ENCODE measurements at regions not wholly inside any gene's neighbourhood (a gene's known extent, or its start where the extent isn't known, plus 50 kb on each side); places are given as distances from the start of the nearest gene placed in this dataset.

DNA sequence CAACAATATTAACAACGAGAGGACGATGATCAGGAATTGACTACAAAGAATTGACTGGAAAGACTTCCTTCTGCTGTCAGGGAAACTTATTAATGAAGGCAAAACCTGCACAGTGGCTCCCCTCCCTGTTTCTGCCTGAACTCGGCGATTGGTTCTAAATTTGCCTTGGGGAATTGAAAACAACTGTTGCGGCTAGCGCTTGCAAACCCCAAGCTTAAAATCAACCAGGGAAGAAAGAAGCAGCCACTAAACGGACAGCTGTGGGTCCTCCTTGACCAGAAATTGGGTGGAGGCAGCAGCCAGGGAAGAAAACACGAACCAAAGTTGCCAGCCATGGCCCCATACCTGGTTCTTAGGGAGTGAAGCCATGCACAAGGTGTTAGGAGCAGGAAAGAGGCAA lies 383.5 kb upstream of the CADM1 start (continued):
- TF ChIP-seq, protein P1, sequence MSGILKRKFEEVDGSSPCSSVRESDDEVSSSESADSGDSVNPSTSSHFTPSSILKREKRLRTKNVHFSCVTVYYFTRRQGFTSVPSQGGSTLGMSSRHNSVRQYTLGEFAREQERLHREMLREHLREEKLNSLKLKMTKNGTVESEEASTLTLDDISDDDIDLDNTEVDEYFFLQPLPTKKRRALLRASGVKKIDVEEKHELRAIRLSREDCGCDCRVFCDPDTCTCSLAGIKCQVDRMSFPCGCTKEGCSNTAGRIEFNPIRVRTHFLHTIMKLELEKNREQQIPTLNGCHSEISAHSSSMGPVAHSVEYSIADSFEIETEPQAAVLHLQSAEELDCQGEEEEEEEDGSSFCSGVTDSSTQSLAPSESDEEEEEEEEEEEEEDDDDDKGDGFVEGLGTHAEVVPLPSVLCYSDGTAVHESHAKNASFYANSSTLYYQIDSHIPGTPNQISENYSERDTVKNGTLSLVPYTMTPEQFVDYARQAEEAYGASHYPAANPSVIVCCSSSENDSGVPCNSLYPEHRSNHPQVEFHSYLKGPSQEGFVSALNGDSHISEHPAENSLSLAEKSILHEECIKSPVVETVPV (CRISPR knock-in tag; IDR thresholded peaks at IDR 0.05): no peak

DNA sequence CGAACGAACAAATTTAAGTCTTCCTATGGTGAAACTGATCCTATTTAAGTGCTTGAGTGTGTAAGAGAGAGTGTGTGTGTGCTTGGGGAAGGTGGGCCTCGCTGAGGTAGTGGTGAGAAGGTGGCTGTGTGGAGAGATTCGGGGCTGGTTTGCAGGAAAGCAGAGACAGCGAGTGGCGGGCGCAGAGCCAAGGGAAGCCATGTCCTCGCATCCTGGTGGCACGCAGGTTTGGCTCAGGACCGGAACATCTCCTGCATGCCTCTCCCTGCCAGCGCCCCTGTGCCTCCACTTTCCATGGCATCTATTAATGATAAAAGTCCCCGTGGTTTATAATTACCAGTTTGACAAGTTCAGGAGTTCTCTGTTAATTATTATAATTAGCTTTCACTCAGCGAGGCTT lies 383.1 kb upstream of the CADM1 start:
- TF ChIP-seq, protein P2, sequence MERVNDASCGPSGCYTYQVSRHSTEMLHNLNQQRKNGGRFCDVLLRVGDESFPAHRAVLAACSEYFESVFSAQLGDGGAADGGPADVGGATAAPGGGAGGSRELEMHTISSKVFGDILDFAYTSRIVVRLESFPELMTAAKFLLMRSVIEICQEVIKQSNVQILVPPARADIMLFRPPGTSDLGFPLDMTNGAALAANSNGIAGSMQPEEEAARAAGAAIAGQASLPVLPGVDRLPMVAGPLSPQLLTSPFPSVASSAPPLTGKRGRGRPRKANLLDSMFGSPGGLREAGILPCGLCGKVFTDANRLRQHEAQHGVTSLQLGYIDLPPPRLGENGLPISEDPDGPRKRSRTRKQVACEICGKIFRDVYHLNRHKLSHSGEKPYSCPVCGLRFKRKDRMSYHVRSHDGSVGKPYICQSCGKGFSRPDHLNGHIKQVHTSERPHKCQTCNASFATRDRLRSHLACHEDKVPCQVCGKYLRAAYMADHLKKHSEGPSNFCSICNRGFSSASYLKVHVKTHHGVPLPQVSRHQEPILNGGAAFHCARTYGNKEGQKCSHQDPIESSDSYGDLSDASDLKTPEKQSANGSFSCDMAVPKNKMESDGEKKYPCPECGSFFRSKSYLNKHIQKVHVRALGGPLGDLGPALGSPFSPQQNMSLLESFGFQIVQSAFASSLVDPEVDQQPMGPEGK (CRISPR knock-in tag; IDR thresholded peaks at IDR 0.05; ENCODE audit: borderline replicate concordance): no peak
- TF ChIP-seq ISL1 (CRISPR knock-in tag; IDR thresholded peaks at IDR 0.05) (no peak), ZNF8 (CRISPR knock-in tag; IDR thresholded peaks at IDR 0.05) (no peak), CSDC2 (CRISPR knock-in tag; IDR thresholded peaks at IDR 0.05) (no peak), OSR1 (CRISPR knock-in tag; IDR thresholded peaks at IDR 0.05) (no peak), TCF4 (CRISPR knock-in tag; IDR thresholded peaks at IDR 0.05; ENCODE audit: borderline replicate concordance) (no peak), TOX (CRISPR knock-in tag; IDR thresholded peaks at IDR 0.05; ENCODE audit: borderline replicate concordance) (no peak), ZC3H10 (CRISPR knock-in tag; IDR thresholded peaks at IDR 0.05) (no peak), SNAI2 (CRISPR knock-in tag; IDR thresholded peaks at IDR 0.05) (no peak), ESRRG (CRISPR knock-in tag; IDR thresholded peaks at IDR 0.05) (no peak), ARNTL (CRISPR knock-in tag; IDR thresholded peaks at IDR 0.05; ENCODE audit: borderline replicate concordance, low read depth) (no peak), BACH2 (CRISPR knock-in tag; IDR thresholded peaks at IDR 0.05; ENCODE audit: borderline replicate concordance) (no peak), ZNF565 (CRISPR knock-in tag; conservative IDR thresholded peaks at IDR 0.05; ENCODE audit: low read depth) (no peak), GLIS3 (CRISPR knock-in tag; IDR thresholded peaks at IDR 0.05) (no peak), ZFP30 (CRISPR knock-in tag; IDR thresholded peaks at IDR 0.05) (no peak), ZNF70 (CRISPR knock-in tag; IDR thresholded peaks at IDR 0.05) (no peak)
- TF ChIP-seq, protein P1 (CRISPR knock-in tag; IDR thresholded peaks at IDR 0.05): no peak
- TF ChIP-seq, protein P3, sequence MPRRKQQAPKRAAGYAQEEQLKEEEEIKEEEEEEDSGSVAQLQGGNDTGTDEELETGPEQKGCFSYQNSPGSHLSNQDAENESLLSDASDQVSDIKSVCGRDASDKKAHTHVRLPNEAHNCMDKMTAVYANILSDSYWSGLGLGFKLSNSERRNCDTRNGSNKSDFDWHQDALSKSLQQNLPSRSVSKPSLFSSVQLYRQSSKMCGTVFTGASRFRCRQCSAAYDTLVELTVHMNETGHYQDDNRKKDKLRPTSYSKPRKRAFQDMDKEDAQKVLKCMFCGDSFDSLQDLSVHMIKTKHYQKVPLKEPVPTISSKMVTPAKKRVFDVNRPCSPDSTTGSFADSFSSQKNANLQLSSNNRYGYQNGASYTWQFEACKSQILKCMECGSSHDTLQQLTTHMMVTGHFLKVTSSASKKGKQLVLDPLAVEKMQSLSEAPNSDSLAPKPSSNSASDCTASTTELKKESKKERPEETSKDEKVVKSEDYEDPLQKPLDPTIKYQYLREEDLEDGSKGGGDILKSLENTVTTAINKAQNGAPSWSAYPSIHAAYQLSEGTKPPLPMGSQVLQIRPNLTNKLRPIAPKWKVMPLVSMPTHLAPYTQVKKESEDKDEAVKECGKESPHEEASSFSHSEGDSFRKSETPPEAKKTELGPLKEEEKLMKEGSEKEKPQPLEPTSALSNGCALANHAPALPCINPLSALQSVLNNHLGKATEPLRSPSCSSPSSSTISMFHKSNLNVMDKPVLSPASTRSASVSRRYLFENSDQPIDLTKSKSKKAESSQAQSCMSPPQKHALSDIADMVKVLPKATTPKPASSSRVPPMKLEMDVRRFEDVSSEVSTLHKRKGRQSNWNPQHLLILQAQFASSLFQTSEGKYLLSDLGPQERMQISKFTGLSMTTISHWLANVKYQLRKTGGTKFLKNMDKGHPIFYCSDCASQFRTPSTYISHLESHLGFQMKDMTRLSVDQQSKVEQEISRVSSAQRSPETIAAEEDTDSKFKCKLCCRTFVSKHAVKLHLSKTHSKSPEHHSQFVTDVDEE (CRISPR knock-in tag; IDR thresholded peaks at IDR 0.05): no peak
- TF ChIP-seq, protein P4, sequence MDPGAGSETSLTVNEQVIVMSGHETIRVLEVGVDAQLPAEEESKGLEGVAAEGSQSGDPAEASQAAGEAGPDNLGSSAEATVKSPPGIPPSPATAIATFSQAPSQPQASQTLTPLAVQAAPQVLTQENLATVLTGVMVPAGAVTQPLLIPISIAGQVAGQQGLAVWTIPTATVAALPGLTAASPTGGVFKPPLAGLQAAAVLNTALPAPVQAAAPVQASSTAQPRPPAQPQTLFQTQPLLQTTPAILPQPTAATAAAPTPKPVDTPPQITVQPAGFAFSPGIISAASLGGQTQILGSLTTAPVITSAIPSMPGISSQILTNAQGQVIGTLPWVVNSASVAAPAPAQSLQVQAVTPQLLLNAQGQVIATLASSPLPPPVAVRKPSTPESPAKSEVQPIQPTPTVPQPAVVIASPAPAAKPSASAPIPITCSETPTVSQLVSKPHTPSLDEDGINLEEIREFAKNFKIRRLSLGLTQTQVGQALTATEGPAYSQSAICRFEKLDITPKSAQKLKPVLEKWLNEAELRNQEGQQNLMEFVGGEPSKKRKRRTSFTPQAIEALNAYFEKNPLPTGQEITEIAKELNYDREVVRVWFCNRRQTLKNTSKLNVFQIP (CRISPR knock-in tag; IDR thresholded peaks at IDR 0.05; ENCODE audit: borderline replicate concordance, low read depth): no peak
- no peak for ATAC-seq

DNA sequence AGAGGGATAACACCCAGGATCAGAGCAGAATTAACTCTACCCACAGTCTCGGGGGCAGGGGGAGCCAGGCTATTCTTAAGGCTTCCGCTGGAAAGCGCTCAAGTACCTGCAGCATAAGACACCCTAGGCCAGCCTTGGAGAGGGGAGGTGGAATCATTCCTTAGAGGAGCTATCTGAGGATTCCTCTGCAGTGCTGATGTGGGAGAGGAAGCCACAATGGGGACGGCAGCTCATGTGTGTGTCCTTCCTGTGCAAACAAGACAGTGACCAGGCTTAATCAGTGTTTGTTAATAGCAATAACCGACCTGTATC lies 382.2 kb upstream of the CADM1 start:
- ATAC-seq: no peak
- TF ChIP-seq ISL1 (CRISPR knock-in tag; IDR thresholded peaks at IDR 0.05) (no peak), TCF4 (CRISPR knock-in tag; IDR thresholded peaks at IDR 0.05; ENCODE audit: borderline replicate concordance) (no peak), ZNF565 (CRISPR knock-in tag; conservative IDR thresholded peaks at IDR 0.05; ENCODE audit: low read depth) (no peak), RARB (CRISPR knock-in tag; IDR thresholded peaks at IDR 0.05) (no peak), CSDC2 (CRISPR knock-in tag; IDR thresholded peaks at IDR 0.05) (no peak), GLIS3 (CRISPR knock-in tag; IDR thresholded peaks at IDR 0.05) (no peak), TOX (CRISPR knock-in tag; IDR thresholded peaks at IDR 0.05; ENCODE audit: borderline replicate concordance) (no peak), ZFP3 (CRISPR knock-in tag; IDR thresholded peaks at IDR 0.05) (no peak), PPARA (CRISPR knock-in tag; IDR thresholded peaks at IDR 0.05; ENCODE audit: borderline replicate concordance) (no peak)
- TF ChIP-seq, protein P1 (CRISPR knock-in tag; IDR thresholded peaks at IDR 0.05): no peak
- TF ChIP-seq, protein P2 (CRISPR knock-in tag; IDR thresholded peaks at IDR 0.05; ENCODE audit: borderline replicate concordance): no peak
- TF ChIP-seq, protein P5, sequence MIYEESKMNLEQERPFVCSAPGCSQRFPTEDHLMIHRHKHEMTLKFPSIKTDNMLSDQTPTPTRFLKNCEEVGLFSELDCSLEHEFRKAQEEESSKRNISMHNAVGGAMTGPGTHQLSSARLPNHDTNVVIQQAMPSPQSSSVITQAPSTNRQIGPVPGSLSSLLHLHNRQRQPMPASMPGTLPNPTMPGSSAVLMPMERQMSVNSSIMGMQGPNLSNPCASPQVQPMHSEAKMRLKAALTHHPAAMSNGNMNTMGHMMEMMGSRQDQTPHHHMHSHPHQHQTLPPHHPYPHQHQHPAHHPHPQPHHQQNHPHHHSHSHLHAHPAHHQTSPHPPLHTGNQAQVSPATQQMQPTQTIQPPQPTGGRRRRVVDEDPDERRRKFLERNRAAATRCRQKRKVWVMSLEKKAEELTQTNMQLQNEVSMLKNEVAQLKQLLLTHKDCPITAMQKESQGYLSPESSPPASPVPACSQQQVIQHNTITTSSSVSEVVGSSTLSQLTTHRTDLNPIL (CRISPR knock-in tag; IDR thresholded peaks at IDR 0.05; ENCODE audit: low read depth): no peak
